ENCODE measurements at regions not wholly inside any gene's neighbourhood (a gene's known extent, or its start where the extent isn't known, plus 50 kb on each side); places are given as distances from the start of the nearest gene placed in this dataset.
A peak's percentile ranks its signal among the peaks of the same experiment; 100 is the strongest.

- H3K27ac ChIP-seq (ENCODE audit: low read depth, low read length), result no peak overlapping the region; the same call in 1 of the 2 replicates
- H3K4me3 ChIP-seq (ENCODE audit: low read depth, low read length), result no peak overlapping the region
- no peaks in the 10 kb centered on the region for H3K27me3 ChIP-seq (ENCODE audit: insufficient read depth, low read length)
- no peaks in the 10 kb centered on the region for H3K36me3 ChIP-seq (ENCODE audit: insufficient read depth, low read length)
- no peak overlapping the region for H2AFZ ChIP-seq (ENCODE audit: low read length, unreplicated experiment)
- peaks cover 41% of the 10 kb centered on the region for H3K4me1 ChIP-seq (ENCODE audit: control insufficient read depth, insufficient read depth, low read length, unreplicated experiment)
- peaks cover 30% of the 10 kb centered on the region for H3K79me2 ChIP-seq (ENCODE audit: control insufficient read depth, insufficient read depth, low read length, unreplicated experiment)
These were observed 67.3 kb downstream of the KLF12 start for GRCh38 chr13:74066937-74067336.

GRCh38 chr13:74064805-74065312 lies 69.3 kb downstream of the KLF12 start:
- no peaks in the 10 kb centered on the region for H3K27me3 ChIP-seq (ENCODE audit: insufficient read depth, low read length)
- H3K4me1 ChIP-seq (ENCODE audit: control insufficient read depth, insufficient read depth, low read length, unreplicated experiment), result peaks cover 48% of the 10 kb centered on the region
- H3K27ac ChIP-seq (ENCODE audit: low read depth, low read length), result no peak overlapping the region
- no peak overlapping the region for H3K4me3 ChIP-seq (ENCODE audit: low read depth, low read length)
- H2AFZ ChIP-seq (ENCODE audit: low read length, unreplicated experiment), result no peak overlapping the region
- peaks cover 36% of the 10 kb centered on the region for H3K79me2 ChIP-seq (ENCODE audit: control insufficient read depth, insufficient read depth, low read length, unreplicated experiment)
- H3K36me3 ChIP-seq (ENCODE audit: insufficient read depth, low read length), result no peaks in the 10 kb centered on the region; the same call in 1 of the 2 replicates

- Histone ChIP-seq H3K27ac (ENCODE audit: low read depth, low read length) (peak overlapping the region; percentile 39), H3K4me3 (ENCODE audit: low read depth, low read length) (peak overlapping the region; percentile 68), H3K36me3 (ENCODE audit: insufficient read depth, low read length) (no peaks in the 10 kb centered on the region; the same call in 1 of the 2 replicates), H2AFZ (ENCODE audit: low read length, unreplicated experiment) (peak overlapping the region; percentile 20), H3K27me3 (ENCODE audit: insufficient read depth, low read length) (no peaks in the 10 kb centered on the region), H3K4me1 (ENCODE audit: control insufficient read depth, insufficient read depth, low read length, unreplicated experiment) (peaks cover 48% of the 10 kb centered on the region), H3K79me2 (ENCODE audit: control insufficient read depth, insufficient read depth, low read length, unreplicated experiment) (peaks cover 44% of the 10 kb centered on the region)
These were observed 70.6 kb downstream of the KLF12 start for GRCh38 chr13:74063533-74064100.

- Histone ChIP-seq H3K36me3 (ENCODE audit: insufficient read depth, low read length) (no peaks in the 10 kb centered on the region; the same call in 1 of the 2 replicates), H3K4me1 (ENCODE audit: control insufficient read depth, insufficient read depth, low read length, unreplicated experiment) (peaks cover 48% of the 10 kb centered on the region), H3K27ac (ENCODE audit: low read depth, low read length) (peak overlapping the region; percentile 39), H2AFZ (ENCODE audit: low read length, unreplicated experiment) (peak overlapping the region; percentile 20), H3K79me2 (ENCODE audit: control insufficient read depth, insufficient read depth, low read length, unreplicated experiment) (peaks cover 44% of the 10 kb centered on the region), H3K27me3 (ENCODE audit: insufficient read depth, low read length) (no peaks in the 10 kb centered on the region), H3K4me3 (ENCODE audit: low read depth, low read length) (peak overlapping the region; percentile 68)
These were observed 71.3 kb downstream of the KLF12 start for GRCh38 chr13:74062933-74063332.

- Histone ChIP-seq H3K27ac (ENCODE audit: low read depth, low read length) (no peak overlapping the region), H3K4me3 (ENCODE audit: low read depth, low read length) (0 out of 2 replicates have a peak overlapping the region, but pooled peaks have one; percentile 68), H3K36me3 (ENCODE audit: insufficient read depth, low read length) (no peaks in the 10 kb centered on the region; the same call in 1 of the 2 replicates), H2AFZ (ENCODE audit: low read length, unreplicated experiment) (no peak overlapping the region), H3K79me2 (ENCODE audit: control insufficient read depth, insufficient read depth, low read length, unreplicated experiment) (peaks cover 44% of the 10 kb centered on the region), H3K27me3 (ENCODE audit: insufficient read depth, low read length) (no peaks in the 10 kb centered on the region), H3K4me1 (ENCODE audit: control insufficient read depth, insufficient read depth, low read length, unreplicated experiment) (peaks cover 45% of the 10 kb centered on the region)
These were observed 72.1 kb downstream of the KLF12 start for GRCh38 chr13:74061926-74062595.

- H3K27me3 ChIP-seq (ENCODE audit: insufficient read depth, low read length), result no peaks in the 10 kb centered on the region
- H3K36me3 ChIP-seq (ENCODE audit: insufficient read depth, low read length), result no peaks in the 10 kb centered on the region; the same call in 1 of the 2 replicates
- no peak overlapping the region for H3K27ac ChIP-seq (ENCODE audit: low read depth, low read length)
- H3K4me1 ChIP-seq (ENCODE audit: control insufficient read depth, insufficient read depth, low read length, unreplicated experiment), result peaks cover 17% of the 10 kb centered on the region
- no peak overlapping the region for H3K4me3 ChIP-seq (ENCODE audit: low read depth, low read length)
- no peak overlapping the region for H2AFZ ChIP-seq (ENCODE audit: low read length, unreplicated experiment)
- H3K79me2 ChIP-seq (ENCODE audit: control insufficient read depth, insufficient read depth, low read length, unreplicated experiment), result peaks cover 35% of the 10 kb centered on the region
These were observed 77.2 kb downstream of the KLF12 start for GRCh38 chr13:74056801-74057542.

GRCh38 chr13:74052402-74052928 lies 81.7 kb downstream of the KLF12 start:
- no peak overlapping the region for H3K27ac ChIP-seq (ENCODE audit: low read depth, low read length)
- peaks cover 36% of the 10 kb centered on the region for H3K79me2 ChIP-seq (ENCODE audit: control insufficient read depth, insufficient read depth, low read length, unreplicated experiment)
- H3K27me3 ChIP-seq (ENCODE audit: insufficient read depth, low read length), result no peaks in the 10 kb centered on the region
- H3K36me3 ChIP-seq (ENCODE audit: insufficient read depth, low read length), result no peaks in the 10 kb centered on the region
- no peak overlapping the region for H3K4me3 ChIP-seq (ENCODE audit: low read depth, low read length)
- peaks cover 12% of the 10 kb centered on the region for H3K4me1 ChIP-seq (ENCODE audit: control insufficient read depth, insufficient read depth, low read length, unreplicated experiment)
- H2AFZ ChIP-seq (ENCODE audit: low read length, unreplicated experiment), result no peak overlapping the region

- H3K27ac ChIP-seq (ENCODE audit: low read depth, low read length), result no peak overlapping the region
- no peaks in the 10 kb centered on the region for H3K27me3 ChIP-seq (ENCODE audit: insufficient read depth, low read length)
- H3K4me1 ChIP-seq (ENCODE audit: control insufficient read depth, insufficient read depth, low read length, unreplicated experiment), result peaks cover 4% of the 10 kb centered on the region
- no peaks in the 10 kb centered on the region for H3K36me3 ChIP-seq (ENCODE audit: insufficient read depth, low read length)
- H2AFZ ChIP-seq (ENCODE audit: low read length, unreplicated experiment), result no peak overlapping the region
- H3K4me3 ChIP-seq (ENCODE audit: low read depth, low read length), result no peak overlapping the region
- H3K79me2 ChIP-seq (ENCODE audit: control insufficient read depth, insufficient read depth, low read length, unreplicated experiment), result peaks cover 43% of the 10 kb centered on the region
These were observed 85.4 kb downstream of the KLF12 start for GRCh38 chr13:74048756-74049155.

GRCh38 chr13:74047931-74048600 lies 86.1 kb downstream of the KLF12 start:
- H2AFZ ChIP-seq (ENCODE audit: low read length, unreplicated experiment), result no peak overlapping the region
- peaks cover 4% of the 10 kb centered on the region for H3K4me1 ChIP-seq (ENCODE audit: control insufficient read depth, insufficient read depth, low read length, unreplicated experiment)
- H3K27ac ChIP-seq (ENCODE audit: low read depth, low read length), result no peak overlapping the region
- H3K4me3 ChIP-seq (ENCODE audit: low read depth, low read length), result no peak overlapping the region
- no peaks in the 10 kb centered on the region for H3K36me3 ChIP-seq (ENCODE audit: insufficient read depth, low read length)
- H3K79me2 ChIP-seq (ENCODE audit: control insufficient read depth, insufficient read depth, low read length, unreplicated experiment), result peaks cover 44% of the 10 kb centered on the region
- no peaks in the 10 kb centered on the region for H3K27me3 ChIP-seq (ENCODE audit: insufficient read depth, low read length)

- no peaks in the 10 kb centered on the region for H3K36me3 ChIP-seq (ENCODE audit: insufficient read depth, low read length)
- no peaks in the 10 kb centered on the region for H3K27me3 ChIP-seq (ENCODE audit: insufficient read depth, low read length)
- peaks cover 4% of the 10 kb centered on the region for H3K4me1 ChIP-seq (ENCODE audit: control insufficient read depth, insufficient read depth, low read length, unreplicated experiment)
- no peak overlapping the region for H2AFZ ChIP-seq (ENCODE audit: low read length, unreplicated experiment)
- H3K27ac ChIP-seq (ENCODE audit: low read depth, low read length), result no peak overlapping the region
- peaks cover 53% of the 10 kb centered on the region for H3K79me2 ChIP-seq (ENCODE audit: control insufficient read depth, insufficient read depth, low read length, unreplicated experiment)
- no peak overlapping the region for H3K4me3 ChIP-seq (ENCODE audit: low read depth, low read length)
These were observed 87.8 kb downstream of the KLF12 start for GRCh38 chr13:74046431-74046830.
